ENCODE measurements at regions not wholly inside any gene's neighbourhood (a gene's known extent, or its start where the extent isn't known, plus 50 kb on each side); places are given as distances from the start of the nearest gene placed in this dataset.

DNA sequence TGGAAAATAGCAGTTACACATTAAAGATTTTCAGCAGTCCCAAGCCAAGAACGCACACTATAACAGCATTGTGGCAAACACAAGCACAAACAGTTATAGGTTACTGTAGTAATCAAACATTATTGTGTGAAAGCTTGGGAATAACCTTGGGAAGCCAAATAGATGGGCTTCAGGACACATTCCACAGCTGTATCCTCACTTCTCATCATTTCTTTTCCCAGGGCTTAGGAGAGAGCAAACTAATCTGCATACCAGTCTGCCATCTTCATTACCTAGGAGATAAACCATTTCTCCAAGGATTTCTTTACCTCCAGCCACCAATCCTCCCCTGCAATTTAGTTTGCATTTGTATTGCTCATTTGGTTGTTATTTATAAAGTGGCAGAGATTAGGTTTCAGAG is 352.4 kb downstream of the SH2D4B start:
- Histone ChIP-seq H3K4me3 (no peak overlapping the region), H3K9me3 (no peaks in the 10 kb centered on the region), H3K4me1 (no peaks in the 10 kb centered on the region), H3K36me3 (no peaks in the 10 kb centered on the region), H3K27ac (no peak overlapping the region), H3K27me3 (no peaks in the 10 kb centered on the region)
- no peak for DNase-seq (ENCODE audit: low spot score in 2 of 2)
- TF ChIP-seq CTCF (IDR thresholded peaks at IDR 0.05) (no peak), EP300 (IDR thresholded peaks at IDR 0.05) (no peak), POLR2A (IDR thresholded peaks at IDR 0.05) (no peak)
- WGBS, 2 donors: 78 to 84% methylated on average over 1 of the region's 1 CpG

- Histone ChIP-seq H3K9me3 (no peaks in the 10 kb centered on the region), H3K4me1 (no peaks in the 10 kb centered on the region), H3K27me3 (no peaks in the 10 kb centered on the region), H3K27ac (no peak overlapping the region), H3K36me3 (no peaks in the 10 kb centered on the region), H3K4me3 (no peak overlapping the region)
- no peak for TF ChIP-seq CTCF (IDR thresholded peaks at IDR 0.05)
- TF ChIP-seq EP300 (IDR thresholded peaks at IDR 0.05): no peak
- TF ChIP-seq POLR2A (IDR thresholded peaks at IDR 0.05): no peak
- no peak for DNase-seq (ENCODE audit: low spot score in 2 of 2)
- 83 to 85% methylated on average over 5 of the region's 5 CpGs for WGBS, 2 donors
These were observed 355.6 kb downstream of the SH2D4B start for GRCh38 chr10:80893256-80893655.

- TF ChIP-seq POLR2A (IDR thresholded peaks at IDR 0.05) (no peak), CTCF (IDR thresholded peaks at IDR 0.05) (no peak), EP300 (IDR thresholded peaks at IDR 0.05) (no peak)
- no peak for DNase-seq (ENCODE audit: low spot score in 2 of 2)
- Histone ChIP-seq H3K27me3 (no peaks in the 10 kb centered on the region), H3K27ac (no peak overlapping the region), H3K4me1 (no peaks in the 10 kb centered on the region), H3K36me3 (no peaks in the 10 kb centered on the region), H3K9me3 (no peaks in the 10 kb centered on the region), H3K4me3 (no peak overlapping the region)
- WGBS, 2 donors: 33 to 34% methylated on average over 3 of the region's 3 CpGs
These were observed 356.6 kb downstream of the SH2D4B start for GRCh38 chr10:80894311-80894791.

DNA sequence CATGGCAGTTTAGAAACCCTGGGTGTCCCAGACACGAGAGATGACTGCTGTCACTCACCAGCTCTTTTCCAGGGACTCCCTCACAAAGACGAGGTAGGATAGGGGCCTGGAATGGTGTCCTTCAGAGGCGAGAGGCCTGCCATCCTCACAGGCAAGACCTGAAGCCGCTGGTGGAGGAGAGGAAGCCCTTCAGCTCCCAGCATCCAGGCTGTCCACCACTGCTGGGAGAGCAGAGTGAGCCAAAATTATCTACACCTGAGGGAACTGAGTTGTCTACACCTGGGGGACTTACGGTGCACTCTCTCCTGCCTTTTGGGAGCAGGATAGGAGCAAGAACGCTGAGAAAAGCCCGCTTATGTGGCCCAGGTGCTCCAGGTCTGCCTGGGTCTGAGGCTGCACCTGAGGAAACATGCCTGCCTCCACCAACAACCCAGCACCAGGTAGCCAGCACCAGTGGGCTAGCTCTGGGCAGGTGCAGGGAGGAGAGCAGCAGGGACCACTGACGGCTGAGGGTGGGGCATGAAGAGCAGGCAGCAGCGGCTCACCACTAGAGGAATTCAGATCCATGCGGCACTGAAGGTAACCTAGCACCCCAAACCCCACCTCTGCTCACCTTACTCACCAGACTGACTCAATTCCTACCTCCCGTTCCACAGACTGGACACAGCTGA is 357.2 kb downstream of the SH2D4B start:
- DNase-seq (ENCODE audit: low spot score in 2 of 2): no peak
- Histone ChIP-seq H3K9me3 (no peaks in the 10 kb centered on the region), H3K27ac (no peak overlapping the region), H3K27me3 (no peaks in the 10 kb centered on the region), H3K4me3 (no peak overlapping the region), H3K4me1 (no peaks in the 10 kb centered on the region), H3K36me3 (no peaks in the 10 kb centered on the region)
- no peak for TF ChIP-seq EP300 (IDR thresholded peaks at IDR 0.05)
- TF ChIP-seq CTCF (IDR thresholded peaks at IDR 0.05): no peak
- TF ChIP-seq POLR2A (IDR thresholded peaks at IDR 0.05): no peak
- 67 to 76% methylated on average over 11 of the region's 11 CpGs for WGBS, 2 donors

GRCh38 chr10:80896076-80896475 is 358.4 kb downstream of the SH2D4B start:
- TF ChIP-seq EP300 (IDR thresholded peaks at IDR 0.05) (no peak), POLR2A (IDR thresholded peaks at IDR 0.05) (no peak), CTCF (IDR thresholded peaks at IDR 0.05) (no peak)
- WGBS, 2 donors: 50 to 70% methylated on average over 5 of the region's 5 CpGs
- no peak for DNase-seq (ENCODE audit: low spot score in 2 of 2)
- no peak overlapping the region for H3K4me3 ChIP-seq
- H3K9me3 ChIP-seq: no peaks in the 10 kb centered on the region
- H3K27ac ChIP-seq: no peak overlapping the region
- H3K4me1 ChIP-seq: no peaks in the 10 kb centered on the region
- H3K27me3 ChIP-seq: no peaks in the 10 kb centered on the region
- no peaks in the 10 kb centered on the region for H3K36me3 ChIP-seq

Data from tibial nerve (tissue), 4 donors.